IMR-90 (cell line): ENCODE measurements at regions not wholly inside any gene's neighbourhood (a gene's known extent, or its start where the extent isn't known, plus 50 kb on each side); places are given as distances from the start of the nearest gene placed in this dataset.

ENCODE experiments used
- ATAC-seq: fragments of 200-7000 bp; cut with Tn5 transposase; 2 replicates; pipeline ENCODE4 v1.9.1; 2020; ENCODE audit warnings: low read depth, mild to moderate bottlenecking, moderate library complexity
- BruUV-seq: library from RNA; stranded (reverse); fragments of 400-500 nt; replicated peaks from 2 replicates; lab custom pipeline; 2021; lab: Mats Ljungman, UMichigan
- CTCF ChIA-PET: fragments of 300-600 bp; formaldehyde crosslinking; extraction: SDS; loops from one replicate; lab custom pipeline; 2021; ENCODE audit warnings: antibody characterized with exemption; lab: Yijun Ruan, JAX
- POLR2A ChIA-PET: fragments of 300-600 bp; sonication (Branson Sonifier 250); formaldehyde crosslinking; loops from one replicate; lab custom pipeline; 2022; ENCODE audit warnings: antibody characterized with exemption; ENCODE audit not compliant: unreplicated experiment; lab: Charles Lee
- DNase-seq: peaks from one replicate; pipeline ENCODE4 v3.0.0; 2013
- H2AFZ ChIP-seq: replicated peaks from 2 replicates; pipeline ENCODE3; 2013; ENCODE audit warnings: low read length, mild to moderate bottlenecking; ENCODE audit not compliant: poor library complexity
- H2AK5ac ChIP-seq: 2 replicates; pipeline ENCODE4 v1.6.1; 2013; ENCODE audit warnings: low read depth, low read length, inconsistent platforms
- H2AK9ac ChIP-seq: replicated peaks from 2 replicates; pipeline ENCODE3; 2013; ENCODE audit warnings: mild to moderate bottlenecking, low read depth, low read length, moderate library complexity; ENCODE audit not compliant: poor library complexity
- H2BK120ac ChIP-seq: 2 replicates; pipeline ENCODE4 v1.6.1; 2013; ENCODE audit warnings: low read depth, low read length, inconsistent platforms
- H2BK15ac ChIP-seq: 3 replicates; pipeline ENCODE4 v1.6.1; 2013; ENCODE audit warnings: low read depth, low read length, inconsistent platforms
- H2BK20ac ChIP-seq: 2 replicates; pipeline ENCODE4 v1.6.1; 2013; ENCODE audit warnings: low read depth, mild to moderate bottlenecking, inconsistent platforms, low read length, moderate library complexity
- H2BK5ac ChIP-seq: 2 replicates; pipeline ENCODE4 v1.6.1; 2013; ENCODE audit warnings: mild to moderate bottlenecking, low read depth, low read length, inconsistent platforms; ENCODE audit not compliant: poor library complexity, severe bottlenecking
- H3K14ac ChIP-seq: replicated peaks from 2 replicates; pipeline ENCODE4 v1.6.1; 2013; ENCODE audit warnings: low read depth, low read length, inconsistent platforms
- H3K18ac ChIP-seq: 2 replicates; pipeline ENCODE4 v1.6.1; 2013; ENCODE audit warnings: low read depth, low read length, control low read depth
- H3K23ac ChIP-seq: 2 replicates; pipeline ENCODE4 v1.6.1; 2013; ENCODE audit warnings: low read depth, low read length, inconsistent platforms
- H3K27ac ChIP-seq: 2 replicates; pipeline ENCODE4 v1.5.1; 2013; ENCODE audit warnings: mild to moderate bottlenecking, control low read depth, low read length; ENCODE audit not compliant: insufficient read depth
- H3K27me3 ChIP-seq: 2 replicates; pipeline ENCODE4 v1.6.1; 2013; ENCODE audit warnings: low read length; ENCODE audit not compliant: control insufficient read depth, insufficient read depth
- H3K36me3 ChIP-seq: 2 replicates; pipeline ENCODE4 v1.6.1; 2013; ENCODE audit warnings: low read length, mixed read lengths; ENCODE audit not compliant: control insufficient read depth, insufficient read depth
- H3K4ac ChIP-seq: 2 replicates; pipeline ENCODE4 v1.6.1; 2013; ENCODE audit warnings: low read depth, low read length, inconsistent platforms
- H3K4me1 ChIP-seq: 2 replicates; pipeline ENCODE4 v1.6.1; 2013; ENCODE audit warnings: low read length, mixed read lengths; ENCODE audit not compliant: control insufficient read depth, insufficient read depth
- H3K4me2 ChIP-seq: 2 replicates; pipeline ENCODE4 v1.6.1; 2013; ENCODE audit warnings: low read depth, mild to moderate bottlenecking, control low read depth, low read length, moderate library complexity
- H3K4me3 ChIP-seq: 2 replicates; pipeline ENCODE4 v1.5.1; 2013; ENCODE audit warnings: low read depth, mild to moderate bottlenecking, control low read depth, low read length, moderate library complexity; ENCODE audit not compliant: insufficient read depth
- H3K56ac ChIP-seq: 2 replicates; pipeline ENCODE4 v1.6.1; 2013; ENCODE audit warnings: low read length, inconsistent platforms; ENCODE audit not compliant: insufficient read depth; ENCODE audit errors: extremely low read depth
- H3K79me1 ChIP-seq, 2 experiments: 2 replicates each; pipeline ENCODE4 v1.6.1; 2013; ENCODE audit warnings: low read length in 2 of 2, inconsistent platforms in 1 of 2, low read depth in 1 of 2
- H3K9ac ChIP-seq: 2 replicates; pipeline ENCODE4 v1.6.1; 2013; ENCODE audit warnings: low read depth, low read length, control low read depth
- H3K9me1 ChIP-seq: 2 replicates; pipeline ENCODE4 v1.6.1; 2013; ENCODE audit warnings: low read length, inconsistent platforms; ENCODE audit not compliant: insufficient read depth
- H3K9me3 ChIP-seq: 2 replicates; pipeline ENCODE4 v1.6.1; 2013; ENCODE audit warnings: low read length; ENCODE audit not compliant: control insufficient read depth, insufficient read depth
- H4K20me1 ChIP-seq: 2 replicates; pipeline ENCODE4 v1.6.1; 2013; ENCODE audit warnings: low read length, inconsistent platforms; ENCODE audit not compliant: insufficient read depth
- H4K5ac ChIP-seq: 2 replicates; pipeline ENCODE4 v1.6.1; 2013; ENCODE audit warnings: mild to moderate bottlenecking, low read depth, low read length, control low read depth
- H4K8ac ChIP-seq, 2 experiments: 2 replicates each; pipeline ENCODE4 v1.6.1; 2013; ENCODE audit warnings: low read depth in 2 of 2, low read length in 2 of 2, control low read depth in 1 of 2, inconsistent platforms in 1 of 2
- H4K91ac ChIP-seq: 2 replicates; pipeline ENCODE4 v1.6.1; 2013; ENCODE audit warnings: low read depth, low read length, inconsistent platforms; ENCODE audit not compliant: insufficient read depth
- BHLHE40 ChIP-seq: fragments of 150-350 bp; IDR thresholded peaks from 2 replicates; pipeline ENCODE4 v1.6.1; 2016; ENCODE audit warnings: mild to moderate bottlenecking, low read depth, low read length
- CEBPB ChIP-seq: IDR thresholded peaks from 2 replicates; pipeline ENCODE4 v1.6.1; 2012; ENCODE audit warnings: low read depth, low read length, improper control_type of control experiment
- CHD1 ChIP-seq: IDR thresholded peaks from 2 replicates; pipeline ENCODE4 v1.6.1; 2012; ENCODE audit warnings: low read depth, low read length, improper control_type of control experiment
- FOS ChIP-seq: fragments of 150-350 bp; IDR thresholded peaks from 2 replicates; pipeline ENCODE4 v1.6.1; 2016; ENCODE audit warnings: low read depth, low read length
- MAFK ChIP-seq: IDR thresholded peaks from 2 replicates; pipeline ENCODE4 v1.6.1; 2012; ENCODE audit warnings: low read depth, low read length, improper control_type of control experiment
- MAZ ChIP-seq: IDR thresholded peaks from 2 replicates; pipeline ENCODE4 v1.6.1; 2012; ENCODE audit warnings: low read depth, mild to moderate bottlenecking, low read length, improper control_type of control experiment, moderate library complexity, borderline replicate concordance
- MXI1 ChIP-seq: IDR thresholded peaks from 2 replicates; pipeline ENCODE4 v1.6.1; 2012; ENCODE audit warnings: low read depth, mild to moderate bottlenecking, low read length, moderate library complexity, borderline replicate concordance
- NFE2L2 ChIP-seq: fragments of 150-350 bp; IDR thresholded peaks from 2 replicates; pipeline ENCODE4 v1.6.1; 2016; ENCODE audit warnings: low read depth, mild to moderate bottlenecking, low read length
- POLR2A ChIP-seq: IDR thresholded peaks from 2 replicates; pipeline ENCODE4 v1.6.1; 2012; ENCODE audit warnings: mild to moderate bottlenecking, low read depth, low read length
- RAD21 ChIP-seq: IDR thresholded peaks from 2 replicates; pipeline ENCODE4 v1.6.1; 2012; ENCODE audit warnings: low read length, improper control_type of control experiment
- RCOR1 ChIP-seq: IDR thresholded peaks from 2 replicates; pipeline ENCODE4 v1.6.1; 2012; ENCODE audit warnings: mild to moderate bottlenecking, low read length, improper control_type of control experiment; ENCODE audit not compliant: insufficient replicate concordance
- RFX5 ChIP-seq: IDR thresholded peaks from 2 replicates; pipeline ENCODE4 v1.8.0; 2012; ENCODE audit warnings: low read depth, mild to moderate bottlenecking, low read length, moderate library complexity
- SMC3 ChIP-seq: fragments of 150-350 bp; IDR thresholded peaks from 2 replicates; pipeline ENCODE4 v1.6.1; 2016; ENCODE audit warnings: low read depth, mild to moderate bottlenecking, antibody characterized with exemption, low read length, moderate library complexity
- WGBS, 2 experiments: methylation state at CpG; one replicate each; pipeline versions ENCODE4 v1.1.5 to v1.1.7; 2013; ENCODE audit warnings: missing lambda C conversion rate in 2 of 2; ENCODE audit not compliant: insufficient read length in 1 of 2; ENCODE audit errors: extremely low coverage in 2 of 2; 5-methylcytosine and 5-hydroxymethylcytosine counted together
- dilution Hi-C: fragments of 300-500 bp; cut with HindIII; formaldehyde crosslinking; loops from one replicate; pipeline ENCODE4 v1.14.3; 2018; ENCODE audit warnings: low sequenced_read_pairs; ENCODE audit not compliant: unreplicated experiment
- in situ Hi-C: fragments of 300-500 bp; cut with MboI; formaldehyde crosslinking; loops from 3 replicates; pipeline ENCODE4 v1.14.3; 2019; ENCODE audit warnings: low sequenced_read_pairs, inconsistent platforms, mixed read lengths
- intact Hi-C: fragments of 100-400 bp; cut with micrococcal nuclease; formaldehyde crosslinking; loops from 2 replicates; pipeline ENCODE4 v1.10.0; 2022
- TF ChIP-seq, protein P1 (sequence below): fragments of 150-350 bp; IDR thresholded peaks from 2 replicates; pipeline ENCODE4 v1.6.1; 2017; ENCODE audit warnings: mild to moderate bottlenecking, antibody characterized with exemption, low read length, low read depth
- TF ChIP-seq, protein P2 (sequence below): conservative IDR thresholded peaks from 2 replicates; pipeline ENCODE4 v1.5.1; 2012; ENCODE audit warnings: mild to moderate bottlenecking, low read depth, low read length, improper control_type of control experiment
- TF ChIP-seq, protein P3 (sequence below): fragments of 150-350 bp; IDR thresholded peaks from 2 replicates; pipeline ENCODE4 v1.6.1; 2016; ENCODE audit warnings: low read depth, mild to moderate bottlenecking, low read length, moderate library complexity, borderline replicate concordance

DNA sequence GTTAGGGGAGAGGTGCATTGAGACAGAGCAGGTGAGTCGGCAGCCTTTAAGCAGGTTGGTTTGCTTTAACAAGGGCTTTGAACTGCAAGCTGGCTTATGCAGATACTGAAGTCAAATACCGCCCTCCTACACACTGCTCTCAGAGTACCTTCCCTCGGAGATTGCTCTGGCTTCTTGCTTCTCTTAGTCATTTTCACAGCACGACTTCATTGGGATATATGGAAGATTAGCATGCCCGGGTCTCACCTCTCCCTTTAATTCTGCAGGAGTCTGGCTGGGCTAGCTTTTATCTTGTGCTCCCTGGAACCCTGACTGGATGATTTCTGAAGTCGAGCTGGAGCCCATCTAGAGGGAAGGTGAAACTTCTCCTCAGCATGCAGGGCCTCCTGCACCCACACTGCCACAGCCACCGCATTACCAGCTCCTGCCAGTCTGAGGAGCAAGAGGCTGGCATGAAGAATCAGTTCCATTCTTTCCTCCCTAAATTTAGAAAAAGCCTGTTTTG is 395.5 kb upstream of the HNRNPA3 start:
- no peaks in the 10 kb centered on the region for H3K4me1 ChIP-seq
- H2AK5ac ChIP-seq: no peak overlapping the region
- no peak overlapping the region for H3K4me3 ChIP-seq
- no peaks in the 10 kb centered on the region for H3K36me3 ChIP-seq
- ChIA-PET CTCF (interaction anchor here (0.6 kb wide), 1 partner anchor 165 kb away, joined by 3 read pairs; no protein-coding TSS in a partner anchor), POLR2A (no interaction called here)
- H2BK5ac ChIP-seq: no peak overlapping the region
- H2BK15ac ChIP-seq: no peak overlapping the region
- H3K9me1 ChIP-seq: no peaks in the 10 kb centered on the region
- H3K79me1 ChIP-seq: no peaks in the 10 kb centered on the region
- no peak for TF ChIP-seq RCOR1
- TF ChIP-seq RFX5: no peak
- no peak for TF ChIP-seq CHD1
- TF ChIP-seq SMC3: no peak
- no peak for TF ChIP-seq FOS
- TF ChIP-seq, protein P1, sequence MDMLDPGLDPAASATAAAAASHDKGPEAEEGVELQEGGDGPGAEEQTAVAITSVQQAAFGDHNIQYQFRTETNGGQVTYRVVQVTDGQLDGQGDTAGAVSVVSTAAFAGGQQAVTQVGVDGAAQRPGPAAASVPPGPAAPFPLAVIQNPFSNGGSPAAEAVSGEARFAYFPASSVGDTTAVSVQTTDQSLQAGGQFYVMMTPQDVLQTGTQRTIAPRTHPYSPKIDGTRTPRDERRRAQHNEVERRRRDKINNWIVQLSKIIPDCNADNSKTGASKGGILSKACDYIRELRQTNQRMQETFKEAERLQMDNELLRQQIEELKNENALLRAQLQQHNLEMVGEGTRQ: no peak
- TF ChIP-seq, protein P2, sequence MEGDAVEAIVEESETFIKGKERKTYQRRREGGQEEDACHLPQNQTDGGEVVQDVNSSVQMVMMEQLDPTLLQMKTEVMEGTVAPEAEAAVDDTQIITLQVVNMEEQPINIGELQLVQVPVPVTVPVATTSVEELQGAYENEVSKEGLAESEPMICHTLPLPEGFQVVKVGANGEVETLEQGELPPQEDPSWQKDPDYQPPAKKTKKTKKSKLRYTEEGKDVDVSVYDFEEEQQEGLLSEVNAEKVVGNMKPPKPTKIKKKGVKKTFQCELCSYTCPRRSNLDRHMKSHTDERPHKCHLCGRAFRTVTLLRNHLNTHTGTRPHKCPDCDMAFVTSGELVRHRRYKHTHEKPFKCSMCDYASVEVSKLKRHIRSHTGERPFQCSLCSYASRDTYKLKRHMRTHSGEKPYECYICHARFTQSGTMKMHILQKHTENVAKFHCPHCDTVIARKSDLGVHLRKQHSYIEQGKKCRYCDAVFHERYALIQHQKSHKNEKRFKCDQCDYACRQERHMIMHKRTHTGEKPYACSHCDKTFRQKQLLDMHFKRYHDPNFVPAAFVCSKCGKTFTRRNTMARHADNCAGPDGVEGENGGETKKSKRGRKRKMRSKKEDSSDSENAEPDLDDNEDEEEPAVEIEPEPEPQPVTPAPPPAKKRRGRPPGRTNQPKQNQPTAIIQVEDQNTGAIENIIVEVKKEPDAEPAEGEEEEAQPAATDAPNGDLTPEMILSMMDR: no peak
- TF ChIP-seq POLR2A: no peak
- TF ChIP-seq CEBPB: no peak
- TF ChIP-seq NFE2L2: no peak
- no peak for TF ChIP-seq BHLHE40
- no peak for TF ChIP-seq MAFK
- TF ChIP-seq, protein P3, sequence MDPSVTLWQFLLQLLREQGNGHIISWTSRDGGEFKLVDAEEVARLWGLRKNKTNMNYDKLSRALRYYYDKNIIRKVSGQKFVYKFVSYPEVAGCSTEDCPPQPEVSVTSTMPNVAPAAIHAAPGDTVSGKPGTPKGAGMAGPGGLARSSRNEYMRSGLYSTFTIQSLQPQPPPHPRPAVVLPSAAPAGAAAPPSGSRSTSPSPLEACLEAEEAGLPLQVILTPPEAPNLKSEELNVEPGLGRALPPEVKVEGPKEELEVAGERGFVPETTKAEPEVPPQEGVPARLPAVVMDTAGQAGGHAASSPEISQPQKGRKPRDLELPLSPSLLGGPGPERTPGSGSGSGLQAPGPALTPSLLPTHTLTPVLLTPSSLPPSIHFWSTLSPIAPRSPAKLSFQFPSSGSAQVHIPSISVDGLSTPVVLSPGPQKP: no peak
- no peak for TF ChIP-seq MXI1
- no peak for TF ChIP-seq MAZ
- no peak for TF ChIP-seq RAD21
- no peak for ATAC-seq
- no peaks in the 10 kb centered on the region for H4K20me1 ChIP-seq
- no peak overlapping the region for H4K5ac ChIP-seq
- BruUV-seq: no TSS peak
- H3K27me3 ChIP-seq: peaks cover 1% of the 10 kb centered on the region; the same call in 1 of the 2 replicates
- in situ Hi-C loops (loop anchor here (5.0 kb wide), 1 partner anchor 690 kb away; the partner anchor contains the start of gene HOXD8), dilution Hi-C loops (no loop called here), intact Hi-C loops (no loop called here)
- no peak overlapping the region for H3K56ac ChIP-seq
- no CpG with 5 or more reads among the region's 7 CpGs for WGBS, 2 experiments
- H2BK120ac ChIP-seq: no peak overlapping the region
- H2AK9ac ChIP-seq: no peak overlapping the region
- no peaks in the 10 kb centered on the region for H3K9me3 ChIP-seq
- H3K14ac ChIP-seq: no peak overlapping the region
- H2AFZ ChIP-seq: no peak overlapping the region
- H3K23ac ChIP-seq: no peak overlapping the region
- no peak overlapping the region for H3K4me2 ChIP-seq
- H4K8ac ChIP-seq: no peak overlapping the region
- H3K27ac ChIP-seq: no peak overlapping the region
- H2BK20ac ChIP-seq: no peak overlapping the region
- H4K91ac ChIP-seq: no peak overlapping the region
- H3K18ac ChIP-seq: no peak overlapping the region
- H3K4ac ChIP-seq: no peak overlapping the region
- no peak for DNase-seq
- H3K9ac ChIP-seq: no peak overlapping the region
